ENCODE measurements at regions not wholly inside any gene's neighbourhood (a gene's known extent, or its start where the extent isn't known, plus 50 kb on each side); places are given as distances from the start of the nearest gene placed in this dataset.

GRCh38 chr6:85255661-85256060 lies 194.2 kb upstream of the NT5E start:
- no peak for TF ChIP-seq EZH2 (IDR thresholded peaks at IDR 0.05; ENCODE audit: insufficient read depth, low read length)
- TF ChIP-seq CTCF (IDR thresholded peaks at IDR 0.05; ENCODE audit: insufficient read depth, low read depth, low read length): no peak
